AG04450 (cell line): ENCODE measurements at regions not wholly inside any gene's neighbourhood (a gene's known extent, or its start where the extent isn't known, plus 50 kb on each side); places are given as distances from the start of the nearest gene placed in this dataset.

Experiments used
- CTCF ChIA-PET: fragments of 300-600, 350-600 bp; formaldehyde crosslinking; extraction: SDS; loops from one replicate; lab custom pipeline; 2022; ENCODE audit warnings: antibody characterized with exemption, inconsistent platforms; lab: Charles Lee
- POLR2A ChIA-PET: fragments of 350-600 bp; formaldehyde crosslinking; extraction: SDS; loops from one replicate; lab custom pipeline; 2021; ENCODE audit warnings: antibody characterized with exemption, inconsistent platforms; lab: Yijun Ruan, JAX
- DNase-seq: peaks from one replicate; pipeline ENCODE4 v3.0.0-alpha.2; 2011; ENCODE audit warnings: low read depth, low spot score
- H3K27ac ChIP-seq: one replicate; pipeline ENCODE4 v1.5.1; 2012; ENCODE audit warnings: low read depth, low read length, control low read depth
- H3K27me3 ChIP-seq: one replicate; pipeline ENCODE4 v1.6.0; 2012; ENCODE audit warnings: low read length; ENCODE audit not compliant: control insufficient read depth, insufficient read depth
- H3K4me3 ChIP-seq: 2 replicates; pipeline ENCODE4 v1.5.1; 2011; ENCODE audit warnings: mild to moderate bottlenecking, low read depth, low read length, control low read depth
- H3K9me3 ChIP-seq: 2 replicates; pipeline ENCODE4 v1.5.1; 2012; ENCODE audit warnings: low read length; ENCODE audit not compliant: control insufficient read depth, insufficient read depth
- TF ChIP-seq, protein P1 (sequence below): IDR thresholded peaks from 2 replicates; pipeline ENCODE4 v1.5.1; 2011; ENCODE audit warnings: low read depth, low read length, control low read depth, inconsistent platforms

DNA sequence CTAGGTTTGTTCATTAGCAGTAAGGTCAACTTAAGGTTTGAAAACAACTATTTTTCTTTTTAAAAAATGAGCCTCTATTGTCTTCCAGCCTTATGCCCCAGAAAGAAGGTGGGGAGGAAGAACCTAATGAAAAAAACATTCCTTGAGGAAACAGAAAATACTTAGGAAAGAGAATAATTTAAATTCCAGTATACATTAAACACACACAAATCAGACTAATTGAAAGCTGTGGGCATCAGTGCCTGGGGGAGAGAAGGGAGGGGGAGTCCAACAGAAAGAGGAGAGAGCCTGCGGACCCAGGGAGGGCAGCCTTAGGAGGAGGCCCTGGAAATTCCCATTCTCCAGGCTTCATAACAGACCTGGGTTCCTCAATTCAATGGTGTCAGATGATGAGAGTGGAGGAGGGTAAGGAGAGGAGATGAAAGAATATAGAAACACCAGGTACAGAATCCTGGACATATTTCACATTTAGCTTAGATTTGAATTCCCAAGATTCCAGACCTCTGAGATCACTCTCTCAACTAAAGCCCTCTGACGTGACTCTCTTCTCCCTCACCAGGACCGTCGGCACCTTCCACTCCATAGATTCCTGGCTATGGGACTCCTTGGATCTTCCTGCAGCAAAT, 320.5 kb upstream of the UMPS start:
- ChIA-PET POLR2A (no interaction called here), CTCF (no interaction called here)
- Histone ChIP-seq H3K27ac (no peak overlapping the region), H3K9me3 (no peaks in the 10 kb centered on the region), H3K4me3 (no peak overlapping the region), H3K27me3 (no peaks in the 10 kb centered on the region)
- DNase-seq, result peak; percentile 15
- TF ChIP-seq, protein P1, sequence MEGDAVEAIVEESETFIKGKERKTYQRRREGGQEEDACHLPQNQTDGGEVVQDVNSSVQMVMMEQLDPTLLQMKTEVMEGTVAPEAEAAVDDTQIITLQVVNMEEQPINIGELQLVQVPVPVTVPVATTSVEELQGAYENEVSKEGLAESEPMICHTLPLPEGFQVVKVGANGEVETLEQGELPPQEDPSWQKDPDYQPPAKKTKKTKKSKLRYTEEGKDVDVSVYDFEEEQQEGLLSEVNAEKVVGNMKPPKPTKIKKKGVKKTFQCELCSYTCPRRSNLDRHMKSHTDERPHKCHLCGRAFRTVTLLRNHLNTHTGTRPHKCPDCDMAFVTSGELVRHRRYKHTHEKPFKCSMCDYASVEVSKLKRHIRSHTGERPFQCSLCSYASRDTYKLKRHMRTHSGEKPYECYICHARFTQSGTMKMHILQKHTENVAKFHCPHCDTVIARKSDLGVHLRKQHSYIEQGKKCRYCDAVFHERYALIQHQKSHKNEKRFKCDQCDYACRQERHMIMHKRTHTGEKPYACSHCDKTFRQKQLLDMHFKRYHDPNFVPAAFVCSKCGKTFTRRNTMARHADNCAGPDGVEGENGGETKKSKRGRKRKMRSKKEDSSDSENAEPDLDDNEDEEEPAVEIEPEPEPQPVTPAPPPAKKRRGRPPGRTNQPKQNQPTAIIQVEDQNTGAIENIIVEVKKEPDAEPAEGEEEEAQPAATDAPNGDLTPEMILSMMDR, result no peak

DNA sequence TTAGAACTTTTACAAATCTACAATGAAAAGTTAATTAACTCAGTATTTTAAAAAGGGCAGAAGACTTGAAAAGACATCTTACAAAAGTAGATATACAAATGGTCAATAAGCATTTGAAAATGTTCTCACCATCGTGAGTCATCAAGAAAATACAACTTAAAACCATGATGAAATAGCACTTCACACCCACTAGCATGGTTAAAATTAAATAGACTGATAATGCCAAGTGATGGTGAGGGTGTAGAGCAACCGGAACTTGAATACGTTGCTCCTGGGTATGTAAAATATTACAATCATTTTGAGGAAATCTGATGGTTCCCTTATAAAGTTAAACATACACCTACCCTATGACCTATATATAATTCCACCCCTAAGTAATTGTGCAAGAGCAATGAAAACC, 319.8 kb upstream of the UMPS start:
- no peaks in the 10 kb centered on the region for H3K9me3 ChIP-seq
- POLR2A ChIA-PET, result no interaction called here
- TF ChIP-seq, protein P1, result no peak
- DNase-seq, result no peak
- H3K27ac ChIP-seq, result no peak overlapping the region
- no peaks in the 10 kb centered on the region for H3K27me3 ChIP-seq
- no peak overlapping the region for H3K4me3 ChIP-seq
- CTCF ChIA-PET, result no interaction called here

DNA sequence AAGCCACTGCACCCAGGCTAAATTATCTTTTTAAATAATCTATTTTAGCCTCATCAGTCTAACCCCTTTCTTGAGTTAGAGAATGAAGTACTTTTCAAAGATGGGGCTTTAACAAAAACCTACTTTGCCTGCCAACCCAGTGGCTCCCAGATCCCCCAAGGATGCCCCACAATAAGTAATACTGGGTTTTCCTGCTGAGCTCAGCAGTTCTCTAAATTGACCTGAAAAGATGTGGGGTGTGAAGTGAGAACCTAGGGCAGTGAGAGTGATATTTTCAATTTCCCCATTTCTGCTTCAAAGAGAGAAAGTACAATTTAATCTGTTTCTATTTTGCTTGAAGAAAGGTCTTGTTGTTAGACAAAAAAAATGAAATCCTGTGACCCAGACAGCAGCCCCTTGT, 318.5 kb upstream of the UMPS start:
- TF ChIP-seq, protein P1, result no peak
- no peak for DNase-seq
- ChIA-PET CTCF (interaction anchor here (0.9 kb wide), 1 partner anchor 18 kb away, joined by 3 read pairs; no protein-coding TSS in a partner anchor), POLR2A (no interaction called here)
- no peak overlapping the region for H3K4me3 ChIP-seq
- H3K27me3 ChIP-seq, result no peaks in the 10 kb centered on the region
- no peak overlapping the region for H3K27ac ChIP-seq
- no peaks in the 10 kb centered on the region for H3K9me3 ChIP-seq

DNA sequence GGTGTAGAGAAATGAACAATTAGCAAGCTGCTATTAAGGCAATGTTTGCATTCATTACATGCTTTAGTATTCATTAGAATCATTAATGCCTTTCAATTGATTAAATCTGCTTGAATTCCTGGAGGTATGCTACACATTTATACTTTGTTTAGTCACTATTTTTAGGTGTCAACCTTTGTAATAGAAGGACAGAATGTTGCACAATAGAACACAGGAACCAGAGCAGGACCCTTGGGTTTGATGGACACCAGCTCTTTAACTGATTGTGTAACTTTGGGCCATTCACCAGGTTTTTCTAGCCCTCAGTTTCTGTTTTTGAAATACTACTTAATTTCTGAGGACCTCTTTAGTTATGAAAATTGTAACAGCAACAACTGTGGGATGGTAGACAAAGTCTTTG, 317.6 kb upstream of the UMPS start:
- no peaks in the 10 kb centered on the region for H3K9me3 ChIP-seq
- POLR2A ChIA-PET, result no interaction called here
- no peak for DNase-seq
- no peak overlapping the region for H3K4me3 ChIP-seq
- CTCF ChIA-PET, result no interaction called here
- no peak overlapping the region for H3K27ac ChIP-seq
- TF ChIP-seq, protein P1, result no peak
- no peaks in the 10 kb centered on the region for H3K27me3 ChIP-seq

DNA sequence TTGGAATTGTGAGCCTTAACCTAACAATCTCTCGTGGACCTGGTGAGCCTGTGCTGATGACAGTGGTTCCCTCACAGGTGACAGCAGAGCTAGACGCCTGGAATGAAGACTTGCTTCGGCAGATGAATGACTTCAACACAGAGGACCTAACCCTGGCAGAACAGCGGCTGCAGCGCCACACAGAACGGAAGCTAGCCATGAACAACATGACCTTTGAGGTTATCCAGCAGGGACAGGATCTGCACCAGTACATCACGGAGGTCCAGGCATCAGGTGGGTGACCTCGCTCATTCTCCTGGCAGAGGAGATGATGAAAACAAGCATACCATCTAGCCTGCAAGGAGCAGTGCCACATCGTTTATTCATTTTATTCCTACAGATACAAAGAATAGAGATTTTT, 316.9 kb upstream of the UMPS start:
- Histone ChIP-seq H3K27me3 (no peaks in the 10 kb centered on the region), H3K27ac (no peak overlapping the region), H3K9me3 (no peaks in the 10 kb centered on the region), H3K4me3 (no peak overlapping the region)
- TF ChIP-seq, protein P1, result no peak
- ChIA-PET POLR2A (no interaction called here), CTCF (no interaction called here)
- DNase-seq, result no peak
